LNCaP clone FGC (cell line): ENCODE measurements at regions not wholly inside any gene's neighbourhood (a gene's known extent, or its start where the extent isn't known, plus 50 kb on each side); places are given as distances from the start of the nearest gene placed in this dataset.

Experiments used
- DNase-seq: peaks from one replicate; pipeline ENCODE4 v3.0.0-alpha.2; 2011; ENCODE audit warnings: low read depth
- H3K4me3 ChIP-seq: 2 replicates; pipeline ENCODE4 v1.5.1; 2011; ENCODE audit warnings: mild to moderate bottlenecking, low read depth, low read length, control low read depth
- CTCF ChIP-seq: IDR thresholded peaks from 2 replicates; pipeline ENCODE4 v1.5.1; 2012; ENCODE audit warnings: mild to moderate bottlenecking; ENCODE audit not compliant: control insufficient read depth, insufficient read depth; ENCODE audit errors: extremely low read depth

- no peak for TF ChIP-seq CTCF
- H3K4me3 ChIP-seq, result no peak overlapping the region
- no peak for DNase-seq
Observed at GRCh38 chr1:58909914-58910681, 126.3 kb upstream of the JUN start.

GRCh38 chr1:58911841-58912499 lies 128.1 kb upstream of the JUN start:
- no peak for DNase-seq
- no peak overlapping the region for H3K4me3 ChIP-seq
- TF ChIP-seq CTCF, result no peak

- no peak overlapping the region for H3K4me3 ChIP-seq
- no peak for DNase-seq
- no peak for TF ChIP-seq CTCF
Observed at GRCh38 chr1:58914925-58915324, 131.1 kb upstream of the JUN start.

- TF ChIP-seq CTCF, result no peak
- DNase-seq, result no peak
- H3K4me3 ChIP-seq, result no peak overlapping the region
Observed at GRCh38 chr1:58917436-58917835, 133.6 kb upstream of the JUN start.

- TF ChIP-seq CTCF, result no peak
- H3K4me3 ChIP-seq, result no peak overlapping the region
- no peak for DNase-seq
Observed at GRCh38 chr1:58919226-58919958, 135.5 kb upstream of the JUN start.

- no peak for TF ChIP-seq CTCF
- DNase-seq, result no peak
- no peak overlapping the region for H3K4me3 ChIP-seq
Observed at GRCh38 chr1:58919959-58920321, 136.1 kb upstream of the JUN start.

GRCh38 chr1:58921342-58921741 lies 137.5 kb upstream of the JUN start:
- DNase-seq, result no peak
- no peak overlapping the region for H3K4me3 ChIP-seq
- no peak for TF ChIP-seq CTCF
